GM12878 (cell line): ENCODE measurements at regions not wholly inside any gene's neighbourhood (a gene's known extent, or its start where the extent isn't known, plus 50 kb on each side); places are given as distances from the start of the nearest gene placed in this dataset.

Source experiments
- ATAC-seq: fragments of 200-7000 bp; cut with Tn5 transposase; 3 replicates; pipeline ENCODE4 v1.9.1; 2020; ENCODE audit warnings: mild to moderate bottlenecking, moderate library complexity
- BruUV-seq: library from RNA; stranded (reverse); fragments of 400-500 nt; replicated peaks from 2 replicates; lab custom pipeline; 2021; lab: Mats Ljungman, UMichigan
- CTCF ChIA-PET: fragments of 300-600 bp; sonication (Branson Sonifier 250); formaldehyde crosslinking; extraction: SDS; loops from one replicate; lab custom pipeline; 2021; ENCODE audit warnings: inconsistent platforms; lab: Yijun Ruan, JAX
- POLR2A ChIA-PET: fragments of 350-600 bp; formaldehyde crosslinking; extraction: SDS; loops from one replicate; lab custom pipeline; 2021; ENCODE audit warnings: inconsistent platforms; lab: Charles Lee
- RAD21 ChIA-PET: fragments of 300-600 bp; sonication (Branson Sonifier 250); formaldehyde crosslinking; loops from one replicate; lab custom pipeline; 2023; ENCODE audit warnings: antibody characterized with exemption; ENCODE audit not compliant: unreplicated experiment; lab: Charles Lee
- SMC1A ChIA-PET: fragments of 300-600 bp; sonication (Branson Sonifier 250); formaldehyde crosslinking; loops from one replicate; lab custom pipeline; 2023; ENCODE audit not compliant: unreplicated experiment, uncharacterized antibody; lab: Charles Lee
- DNase-seq: peaks from one replicate; pipeline ENCODE4 v3.0.0-alpha.2; 2011; ENCODE audit warnings: low read depth, low spot score
- FAIRE-seq: peaks from 3 replicates; lab custom pipeline; 2011; peaks lifted over from hg19 to GRCh38; lab: Jason Lieb, UNC
- H2AFZ ChIP-seq: 2 replicates; pipeline ENCODE4 v1.6.0; 2011; ENCODE audit warnings: low read depth, low read length, control low read depth; ENCODE audit not compliant: control insufficient read depth
- H3K27ac ChIP-seq: 2 replicates; pipeline ENCODE4 v1.5.1; 2011; ENCODE audit warnings: control low read depth; ENCODE audit not compliant: control insufficient read depth, insufficient read depth
- H3K27me3 ChIP-seq, 2 experiments: replicated peaks in 1 of 2; 2 replicates each; pipeline versions ENCODE4 v1.6.0 to v1.6.1; 2011; ENCODE audit warnings: low read length in 1 of 2; ENCODE audit not compliant: control insufficient read depth in 2 of 2, insufficient read depth in 2 of 2
- H3K36me3 ChIP-seq, 2 experiments: 2 replicates each; pipeline ENCODE4 v1.5.1; 2011; ENCODE audit warnings: low read length in 1 of 2; ENCODE audit not compliant: control insufficient read depth in 2 of 2, insufficient read depth in 2 of 2
- H3K4me1 ChIP-seq: 2 replicates; pipeline ENCODE4 v1.6.1; 2011; ENCODE audit warnings: mild to moderate bottlenecking, low read length, moderate library complexity, mixed read lengths; ENCODE audit not compliant: control insufficient read depth, insufficient read depth
- H3K4me2 ChIP-seq: 2 replicates; pipeline ENCODE4 v1.6.0; 2011; ENCODE audit warnings: control low read depth; ENCODE audit not compliant: control insufficient read depth, insufficient read depth
- H3K4me3 ChIP-seq: fragments of 200-600 bp; sonication (generic); 2 replicates; pipeline ENCODE4 v1.5.1; 2016
- H3K79me2 ChIP-seq: 2 replicates; pipeline ENCODE4 v1.6.0; 2011; ENCODE audit warnings: low read length; ENCODE audit not compliant: control insufficient read depth, insufficient read depth
- H3K9ac ChIP-seq: 2 replicates; pipeline ENCODE4 v1.8.0; 2011; ENCODE audit warnings: low read length, control low read depth, mixed read lengths; ENCODE audit not compliant: control insufficient read depth, insufficient read depth
- H3K9me3 ChIP-seq: replicated peaks from 3 replicates; pipeline ENCODE4 v1.5.1; 2011; ENCODE audit warnings: mild to moderate bottlenecking, low read length; ENCODE audit not compliant: control insufficient read depth, insufficient read depth
- H4K20me1 ChIP-seq: 2 replicates; pipeline ENCODE4 v1.6.0; 2011; ENCODE audit not compliant: control insufficient read depth, insufficient read depth
- BMI1 ChIP-seq: fragments of 450-650 bp; IDR thresholded peaks from 2 replicates; pipeline ENCODE4 v1.6.1; 2016; ENCODE audit warnings: mild to moderate bottlenecking, moderate library complexity, borderline replicate concordance
- ETV6 ChIP-seq, 2 experiments: fragments of 450-650 bp in 1 of 2; IDR thresholded peaks in 1 of 2; conservative IDR thresholded peaks in 1 of 2; 2 replicates each; pipeline ENCODE4 v1.6.1; 2014; ENCODE audit warnings: antibody characterized with exemption in 1 of 2, borderline replicate concordance in 1 of 2, low read depth in 1 of 2, mild to moderate bottlenecking in 1 of 2, moderate library complexity in 1 of 2
- NFYB ChIP-seq: IDR thresholded peaks from 2 replicates; pipeline ENCODE4 v1.6.1; 2011; ENCODE audit warnings: low read depth, mild to moderate bottlenecking, low read length, improper control_type of control experiment, moderate library complexity; ENCODE audit not compliant: insufficient read depth
- NR2C1 ChIP-seq: fragments of 450-650 bp; IDR thresholded peaks from 2 replicates; pipeline ENCODE4 v1.6.1; 2017; ENCODE audit warnings: antibody characterized with exemption, mild to moderate bottlenecking, moderate library complexity
- RELA ChIP-seq: fragments of 450-650 bp; IDR thresholded peaks from 2 replicates; pipeline ENCODE4 v1.8.0; 2014; ENCODE audit warnings: borderline replicate concordance; ENCODE audit not compliant: partially characterized antibody
- TCF12 ChIP-seq: IDR thresholded peaks from 2 replicates; pipeline ENCODE4 v1.6.1; 2011; ENCODE audit warnings: low read depth, mild to moderate bottlenecking, low read length
- WGBS: methylation state at CpG from one replicate; pipeline ENCODE4 v1.1.6; 2016; ENCODE audit warnings: low lambda C conversion rate; ENCODE audit not compliant: insufficient replicate concordance, insufficient coverage; ENCODE audit errors: missing lambda C conversion rate; 5-methylcytosine and 5-hydroxymethylcytosine counted together
- in situ Hi-C: fragments of 300-500 bp; cut with MboI; formaldehyde crosslinking; loops from 9 replicates; pipeline ENCODE4 v1.14.3; 2018; ENCODE audit warnings: mixed read lengths
- intact Hi-C: fragments of 100-400 bp; cut with micrococcal nuclease; formaldehyde crosslinking; loops from one replicate; pipeline ENCODE4 v1.14.2; 2022; ENCODE audit not compliant: unreplicated experiment
- TF ChIP-seq, protein P1 (sequence below): fragments of 450-650 bp; IDR thresholded peaks from 2 replicates; pipeline ENCODE4 v1.6.1; 2018; ENCODE audit warnings: mild to moderate bottlenecking, low read depth, moderate library complexity; ENCODE audit not compliant: partially characterized antibody
- TF ChIP-seq, protein P2 (sequence below): fragments of 450-650 bp; IDR thresholded peaks from 2 replicates; pipeline ENCODE4 v1.6.1; 2014; ENCODE audit warnings: mild to moderate bottlenecking

DNA sequence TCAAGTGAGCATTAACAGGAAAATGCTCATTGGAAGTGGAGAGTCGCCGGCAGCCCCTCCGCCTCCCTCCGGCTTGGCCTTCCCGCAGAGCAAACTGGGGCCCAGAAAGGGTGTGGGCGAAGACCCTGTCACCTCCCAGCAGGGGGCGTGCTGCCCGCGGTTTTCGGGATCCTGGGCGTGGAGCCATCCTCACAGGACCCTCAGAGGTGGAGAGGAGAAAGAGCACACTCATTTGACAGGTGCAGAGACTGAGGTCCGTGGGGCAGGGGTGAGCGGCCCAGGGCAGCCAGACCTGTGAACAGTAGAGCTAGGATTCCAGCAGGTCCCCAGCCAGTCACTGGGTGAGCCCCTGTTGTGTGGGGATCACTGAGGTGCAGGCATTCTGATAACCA lies 1002.9 kb downstream of the KCNJ18 start:
- WGBS, result 59% methylated on average over 13 of the region's 13 CpGs

DNA sequence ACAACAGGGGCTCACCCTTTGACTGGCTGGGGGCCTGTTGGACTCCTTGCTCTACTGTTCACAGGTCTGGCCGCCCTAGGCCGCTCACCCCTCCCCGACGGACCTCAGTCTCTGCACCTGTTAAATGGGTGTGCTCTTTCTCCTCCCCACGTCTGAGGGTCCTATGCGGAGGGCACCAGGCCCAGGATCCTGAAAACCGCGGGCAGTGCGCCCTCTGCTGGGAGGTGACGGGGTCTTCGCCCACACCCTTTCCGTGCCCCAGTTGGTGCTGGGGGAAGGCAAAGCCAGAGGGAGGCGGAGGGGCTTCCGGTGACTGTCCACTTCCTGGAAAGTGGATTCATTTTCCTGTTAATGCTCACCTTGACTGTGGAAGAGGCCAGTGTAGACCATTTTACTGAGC lies 1010.9 kb downstream of the KCNJ18 start:
- H3K9ac ChIP-seq, result no peak overlapping the region
- no peak overlapping the region for H3K4me3 ChIP-seq
- H3K27me3 ChIP-seq, result no peaks in the 10 kb centered on the region
- in situ Hi-C loops (no loop called here), intact Hi-C loops (no loop called here)
- no peak for DNase-seq
- H3K9me3 ChIP-seq, result no peaks in the 10 kb centered on the region; the same call in 2 of the 3 replicates
- H3K36me3 ChIP-seq, result no peaks in the 10 kb centered on the region
- H3K4me1 ChIP-seq, result no peaks in the 10 kb centered on the region
- no peak overlapping the region for H3K4me2 ChIP-seq
- H3K79me2 ChIP-seq, result no peaks in the 10 kb centered on the region
- no peak for FAIRE-seq
- no peak overlapping the region for H2AFZ ChIP-seq
- TF ChIP-seq RELA (no peak), ETV6 (conservative IDR thresholded peaks at IDR 0.05 in 1 of 2, IDR thresholded peaks at IDR 0.05 in 1 of 2; ENCODE audit: borderline replicate concordance in 1 of 2, low read depth in 1 of 2) (no peak), TCF12 (no peak), NR2C1 (no peak), BMI1 (no peak)
- TF ChIP-seq, protein P1, sequence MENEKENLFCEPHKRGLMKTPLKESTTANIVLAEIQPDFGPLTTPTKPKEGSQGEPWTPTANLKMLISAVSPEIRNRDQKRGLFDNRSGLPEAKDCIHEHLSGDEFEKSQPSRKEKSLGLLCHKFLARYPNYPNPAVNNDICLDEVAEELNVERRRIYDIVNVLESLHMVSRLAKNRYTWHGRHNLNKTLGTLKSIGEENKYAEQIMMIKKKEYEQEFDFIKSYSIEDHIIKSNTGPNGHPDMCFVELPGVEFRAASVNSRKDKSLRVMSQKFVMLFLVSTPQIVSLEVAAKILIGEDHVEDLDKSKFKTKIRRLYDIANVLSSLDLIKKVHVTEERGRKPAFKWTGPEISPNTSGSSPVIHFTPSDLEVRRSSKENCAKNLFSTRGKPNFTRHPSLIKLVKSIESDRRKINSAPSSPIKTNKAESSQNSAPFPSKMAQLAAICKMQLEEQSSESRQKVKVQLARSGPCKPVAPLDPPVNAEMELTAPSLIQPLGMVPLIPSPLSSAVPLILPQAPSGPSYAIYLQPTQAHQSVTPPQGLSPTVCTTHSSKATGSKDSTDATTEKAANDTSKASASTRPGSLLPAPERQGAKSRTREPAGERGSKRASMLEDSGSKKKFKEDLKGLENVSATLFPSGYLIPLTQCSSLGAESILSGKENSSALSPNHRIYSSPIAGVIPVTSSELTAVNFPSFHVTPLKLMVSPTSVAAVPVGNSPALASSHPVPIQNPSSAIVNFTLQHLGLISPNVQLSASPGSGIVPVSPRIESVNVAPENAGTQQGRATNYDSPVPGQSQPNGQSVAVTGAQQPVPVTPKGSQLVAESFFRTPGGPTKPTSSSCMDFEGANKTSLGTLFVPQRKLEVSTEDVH, result no peak
- TF ChIP-seq, protein P2, sequence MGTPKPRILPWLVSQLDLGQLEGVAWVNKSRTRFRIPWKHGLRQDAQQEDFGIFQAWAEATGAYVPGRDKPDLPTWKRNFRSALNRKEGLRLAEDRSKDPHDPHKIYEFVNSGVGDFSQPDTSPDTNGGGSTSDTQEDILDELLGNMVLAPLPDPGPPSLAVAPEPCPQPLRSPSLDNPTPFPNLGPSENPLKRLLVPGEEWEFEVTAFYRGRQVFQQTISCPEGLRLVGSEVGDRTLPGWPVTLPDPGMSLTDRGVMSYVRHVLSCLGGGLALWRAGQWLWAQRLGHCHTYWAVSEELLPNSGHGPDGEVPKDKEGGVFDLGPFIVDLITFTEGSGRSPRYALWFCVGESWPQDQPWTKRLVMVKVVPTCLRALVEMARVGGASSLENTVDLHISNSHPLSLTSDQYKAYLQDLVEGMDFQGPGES, result no peak
- 67% methylated on average over 9 of the region's 14 CpGs for WGBS
- ChIA-PET CTCF (no interaction called here), POLR2A (no interaction called here), SMC1A (no interaction called here), RAD21 (no interaction called here)
- no TSS peak for BruUV-seq
- no peak for ATAC-seq
- no peak overlapping the region for H3K27ac ChIP-seq
- H4K20me1 ChIP-seq, result no peaks in the 10 kb centered on the region

More for the DNA sequence above, 1002.9 kb downstream of the KCNJ18 start:
- H2AFZ ChIP-seq, result no peak overlapping the region
- H3K27me3 ChIP-seq, result no peaks in the 10 kb centered on the region
- no peak overlapping the region for H3K27ac ChIP-seq
- no peaks in the 10 kb centered on the region for H3K36me3 ChIP-seq
- no peak for TF ChIP-seq NFYB
- intact Hi-C loops, result no loop called here
- FAIRE-seq, result no peak
- no peaks in the 10 kb centered on the region for H4K20me1 ChIP-seq
- no peak overlapping the region for H3K4me3 ChIP-seq
- no peaks in the 10 kb centered on the region for H3K4me1 ChIP-seq
- ChIA-PET CTCF (no interaction called here), RAD21 (no interaction called here), POLR2A (no interaction called here), SMC1A (no interaction called here)
- BruUV-seq, result no TSS peak
- H3K79me2 ChIP-seq, result no peaks in the 10 kb centered on the region
- H3K9me3 ChIP-seq, result no peaks in the 10 kb centered on the region; the same call in 2 of the 3 replicates
- in situ Hi-C loops, result no loop called here
- no peak for ATAC-seq
- DNase-seq, result no peak
- H3K4me2 ChIP-seq, result no peak overlapping the region
- H3K9ac ChIP-seq, result no peak overlapping the region
